ENCODE measurements at regions not wholly inside any gene's neighbourhood (a gene's known extent, or its start where the extent isn't known, plus 50 kb on each side); places are given as distances from the start of the nearest gene placed in this dataset.

DNA sequence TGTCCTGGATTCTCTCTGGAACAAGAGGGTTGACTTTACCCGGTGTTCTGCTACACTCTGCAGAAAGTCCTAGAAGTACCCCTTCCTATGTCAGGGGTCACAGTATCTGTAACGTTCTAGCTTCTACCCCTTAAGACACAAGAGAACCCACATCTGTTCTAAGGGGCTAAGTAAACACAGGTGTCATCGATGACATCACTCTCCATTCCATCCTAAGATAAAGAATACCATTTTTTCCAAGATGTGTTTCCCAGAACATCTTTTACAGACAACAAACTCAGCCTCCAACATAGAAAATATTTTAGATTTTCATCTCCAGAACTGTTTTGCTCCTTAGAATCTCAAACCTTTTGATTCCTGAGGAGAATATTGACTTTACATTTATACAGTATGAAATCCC, 239.1 kb downstream of the TRIB2 start:
- DNase-seq, result no peak
- Mint-ChIP-seq H3K9me3 (no peaks in the 10 kb centered on the region), H3K36me3 (ENCODE audit: insufficient read depth in 2 of 2) (peaks cover 0 to 5% of the 10 kb centered on the region in 2 donors), H3K4me3 (no peak overlapping the region), H3K27ac (no peak overlapping the region), H3K27me3 (ENCODE audit: low read depth) (peaks cover 23% of the 10 kb centered on the region), H3K4me1 (ENCODE audit: low read depth) (peaks cover 17% of the 10 kb centered on the region)
- no peak for ATAC-seq (replicated peaks in 1 of 2)

DNA sequence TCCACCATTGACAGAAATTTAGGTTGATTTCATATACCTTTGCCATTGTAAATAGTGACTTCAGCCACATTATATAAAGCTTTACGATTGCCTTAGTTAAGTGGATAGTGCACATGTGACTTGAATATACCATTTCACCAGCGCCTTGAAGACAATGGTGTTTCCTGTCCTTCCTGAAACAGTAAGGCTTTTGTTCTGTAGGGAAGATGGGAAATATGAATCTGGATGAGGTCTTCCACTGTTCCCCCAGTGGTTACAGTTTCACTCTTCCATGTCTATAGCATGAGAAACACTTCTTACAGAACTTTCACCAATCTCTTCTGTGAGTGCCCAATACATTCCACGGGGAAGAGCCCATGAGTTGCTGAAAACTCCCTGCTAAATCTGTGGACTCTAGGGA, 240.5 kb downstream of the TRIB2 start:
- Mint-ChIP-seq H3K9me3 (no peaks in the 10 kb centered on the region), H3K27ac (no peak overlapping the region), H3K36me3 (ENCODE audit: insufficient read depth in 2 of 2) (peaks cover 0 to 5% of the 10 kb centered on the region in 2 donors), H3K4me1 (ENCODE audit: low read depth) (peaks cover 8% of the 10 kb centered on the region), H3K27me3 (ENCODE audit: low read depth) (peaks cover 25% of the 10 kb centered on the region), H3K4me3 (no peak overlapping the region)
- DNase-seq, result no peak
- no peak for ATAC-seq (replicated peaks in 1 of 2)

DNA sequence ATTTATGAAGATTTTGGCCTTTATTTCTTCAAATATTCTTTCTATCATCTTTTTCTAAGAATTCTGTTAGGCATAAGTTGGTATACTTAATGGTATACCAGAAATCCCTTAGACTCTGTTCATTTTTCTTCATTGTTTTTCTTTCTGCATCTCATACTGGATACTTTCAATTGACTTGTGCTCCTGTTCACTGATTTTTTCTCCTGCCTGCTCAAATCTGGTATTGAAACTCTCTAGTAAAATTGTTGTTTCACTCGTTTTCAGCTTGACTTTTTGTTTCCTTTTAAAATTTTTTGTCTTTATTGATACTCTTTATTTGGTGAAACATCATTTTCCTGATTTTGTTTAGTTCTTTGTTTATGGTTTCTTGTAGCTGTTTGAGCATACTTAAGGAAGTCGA, 243.2 kb downstream of the TRIB2 start:
- Mint-ChIP-seq H3K4me3 (no peak overlapping the region), H3K27me3 (ENCODE audit: low read depth) (peaks cover 29% of the 10 kb centered on the region), H3K4me1 (ENCODE audit: low read depth) (peaks cover 4% of the 10 kb centered on the region), H3K9me3 (no peaks in the 10 kb centered on the region), H3K36me3 (ENCODE audit: insufficient read depth in 2 of 2) (peaks cover 0 to 5% of the 10 kb centered on the region in 2 donors), H3K27ac (no peak overlapping the region)
- DNase-seq (no peak), ATAC-seq (replicated peaks in 1 of 2) (no peak)

DNA sequence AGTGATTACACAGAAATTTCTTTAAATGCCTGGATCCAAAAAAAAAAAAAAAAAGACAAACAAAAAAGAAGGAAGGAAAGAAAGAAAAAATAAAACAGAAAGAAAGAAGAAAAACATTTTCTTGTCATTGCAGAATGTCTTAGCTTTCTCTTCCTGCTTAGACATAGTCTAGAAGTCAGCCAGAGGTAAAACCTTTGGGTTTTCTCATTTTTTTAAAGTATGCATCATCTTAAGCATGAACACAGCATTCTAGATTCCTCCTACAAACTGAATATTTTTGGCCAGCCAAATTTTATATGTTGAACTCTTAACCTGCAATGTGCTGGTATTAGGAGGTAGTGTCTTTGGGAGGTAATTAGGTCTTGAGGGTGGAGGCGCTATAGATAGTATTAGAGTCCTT, 243.9 kb downstream of the TRIB2 start:
- Mint-ChIP-seq H3K4me3 (no peak overlapping the region), H3K9me3 (no peaks in the 10 kb centered on the region), H3K27me3 (ENCODE audit: low read depth) (peaks cover 29% of the 10 kb centered on the region), H3K4me1 (ENCODE audit: low read depth) (peaks cover 11% of the 10 kb centered on the region), H3K36me3 (ENCODE audit: insufficient read depth in 2 of 2) (peaks cover 0 to 5% of the 10 kb centered on the region in 2 donors), H3K27ac (no peak overlapping the region)
- DNase-seq (no peak), ATAC-seq (replicated peaks in 1 of 2) (no peak)

DNA sequence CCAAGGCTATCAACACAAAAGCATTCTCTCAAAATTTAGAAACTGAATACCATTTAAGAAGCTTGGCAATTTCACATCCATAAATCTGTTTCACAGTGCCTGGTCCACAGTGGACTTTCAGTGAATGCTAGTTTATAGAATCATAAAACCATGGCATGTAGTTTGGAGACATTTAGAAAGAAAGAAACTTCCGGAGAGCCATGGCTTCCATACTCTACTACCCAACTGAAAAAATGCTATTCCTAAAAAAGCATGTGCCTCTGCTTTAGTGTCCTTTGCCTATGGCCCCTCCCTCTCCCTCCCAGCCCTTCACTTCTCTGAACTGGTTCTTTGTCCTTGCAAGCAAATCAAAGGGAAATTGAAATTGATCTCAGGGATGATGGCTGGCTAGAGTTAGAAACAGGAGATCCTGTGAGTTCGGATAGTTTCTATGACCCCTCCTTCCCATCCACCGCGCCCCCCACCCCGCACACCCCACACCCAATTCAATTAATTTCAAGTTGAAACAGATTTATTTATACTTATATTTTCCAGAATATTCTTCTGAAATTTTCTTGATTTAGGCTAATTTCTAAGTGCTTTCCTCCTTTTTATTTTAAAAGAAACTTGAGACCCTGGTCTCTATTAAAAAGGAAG, 248.3 kb downstream of the TRIB2 start:
- H3K27ac Mint-ChIP-seq, result peak overlapping the region; percentile 30
- peak overlapping the region in 1 of 2 donors; percentile 12 for H3K4me3 Mint-ChIP-seq
- no peak for DNase-seq
- ATAC-seq (replicated peaks in 1 of 2), result no peak
- H3K9me3 Mint-ChIP-seq, result no peaks in the 10 kb centered on the region
- peaks cover 0 to 4% of the 10 kb centered on the region in 2 donors for H3K36me3 Mint-ChIP-seq (ENCODE audit: insufficient read depth in 2 of 2)
- H3K27me3 Mint-ChIP-seq (ENCODE audit: low read depth), result peaks cover 46% of the 10 kb centered on the region
- peaks cover 17% of the 10 kb centered on the region for H3K4me1 Mint-ChIP-seq (ENCODE audit: low read depth)

DNA sequence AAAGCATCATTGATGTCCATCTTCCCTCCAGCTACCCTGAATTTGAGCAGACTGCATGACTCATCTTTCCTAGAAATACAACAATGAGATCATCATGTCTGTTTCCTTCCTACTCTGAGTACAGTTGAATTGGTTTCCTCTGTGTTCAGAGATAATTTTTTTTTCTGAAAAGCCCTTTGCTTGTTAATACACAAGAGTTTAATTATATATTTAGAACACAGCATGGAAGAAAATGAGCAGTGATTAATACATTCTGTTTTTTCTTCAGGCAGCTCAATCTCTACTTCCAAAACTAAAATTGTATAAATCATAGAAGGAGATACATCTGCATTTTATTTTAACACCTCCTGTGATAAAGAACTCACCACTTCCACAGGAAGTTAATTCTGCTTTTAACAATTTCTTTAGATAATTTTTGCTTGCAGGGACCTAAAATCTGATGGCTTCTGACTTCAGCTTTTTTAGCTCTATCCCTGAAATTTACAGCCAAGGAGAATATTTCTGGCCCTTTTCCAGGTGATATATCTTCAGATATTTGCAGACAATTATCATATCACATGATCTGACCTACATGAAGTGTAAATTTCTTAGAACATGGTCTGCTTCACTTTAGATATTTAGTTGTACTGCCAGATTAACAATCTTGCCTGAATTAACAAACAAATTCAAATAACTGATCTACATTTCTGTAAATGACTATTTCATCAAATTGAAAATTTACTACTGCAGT, 249.0 kb downstream of the TRIB2 start:
- peaks cover 46% of the 10 kb centered on the region for H3K27me3 Mint-ChIP-seq (ENCODE audit: low read depth)
- H3K9me3 Mint-ChIP-seq, result no peaks in the 10 kb centered on the region
- peak overlapping the region; percentile 30 for H3K27ac Mint-ChIP-seq
- H3K4me3 Mint-ChIP-seq, result peak overlapping the region; percentile 2 to 12
- DNase-seq (no peak), ATAC-seq (replicated peaks in 1 of 2) (peak; percentile 79 to 87)
- no peaks in the 10 kb centered on the region for H3K36me3 Mint-ChIP-seq (ENCODE audit: insufficient read depth in 2 of 2)
- peaks cover 17% of the 10 kb centered on the region for H3K4me1 Mint-ChIP-seq (ENCODE audit: low read depth)

DNA sequence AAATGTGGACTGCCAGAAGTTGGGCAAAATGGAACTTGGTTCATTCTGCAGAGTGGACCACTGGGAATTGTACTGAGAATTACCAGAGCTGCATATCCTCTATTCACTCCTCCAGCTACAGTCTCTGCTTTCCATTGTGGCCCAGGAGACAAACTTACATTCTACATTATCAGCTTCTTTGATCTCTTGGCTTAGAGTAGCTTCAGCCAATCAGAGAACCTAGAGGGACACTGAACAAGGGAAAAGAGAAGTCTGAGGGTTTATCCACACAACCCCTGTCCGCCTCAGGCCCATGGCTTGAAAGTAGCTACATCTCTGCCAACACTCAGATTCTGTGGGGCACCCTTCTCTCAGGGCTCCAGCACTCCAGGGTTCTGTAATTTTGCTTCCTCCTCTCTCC, 251.1 kb downstream of the TRIB2 start:
- H3K4me3 Mint-ChIP-seq, result no peak overlapping the region
- H3K9me3 Mint-ChIP-seq, result no peaks in the 10 kb centered on the region
- H3K27ac Mint-ChIP-seq, result no peak overlapping the region
- no peak for ATAC-seq (replicated peaks in 1 of 2)
- H3K4me1 Mint-ChIP-seq (ENCODE audit: low read depth), result peaks cover 17% of the 10 kb centered on the region
- DNase-seq, result no peak
- peaks cover 41% of the 10 kb centered on the region for H3K27me3 Mint-ChIP-seq (ENCODE audit: low read depth)
- H3K36me3 Mint-ChIP-seq (ENCODE audit: insufficient read depth in 2 of 2), result no peaks in the 10 kb centered on the region

DNA sequence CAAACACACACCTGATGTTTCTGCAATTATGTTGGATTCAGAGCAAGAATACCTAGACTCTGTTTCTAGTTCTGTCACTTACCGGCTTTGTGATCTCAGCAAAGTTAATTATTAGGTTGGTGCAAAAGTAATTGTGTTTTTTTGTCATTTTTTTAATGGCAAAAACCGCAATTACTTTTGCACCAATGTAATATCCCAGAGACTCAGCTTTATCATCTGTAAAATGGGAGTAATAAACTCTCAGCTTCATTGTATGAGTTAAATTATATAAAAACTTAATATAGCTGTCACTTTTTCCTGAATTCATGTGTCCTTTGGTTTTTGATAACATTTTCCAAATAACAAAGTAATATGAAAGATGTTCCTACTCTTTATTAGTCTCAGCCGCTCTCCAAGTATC, 251.7 kb downstream of the TRIB2 start:
- H3K9me3 Mint-ChIP-seq, result no peaks in the 10 kb centered on the region
- H3K27me3 Mint-ChIP-seq (ENCODE audit: low read depth), result peaks cover 38% of the 10 kb centered on the region
- DNase-seq, result no peak
- no peaks in the 10 kb centered on the region for H3K36me3 Mint-ChIP-seq (ENCODE audit: insufficient read depth in 2 of 2)
- H3K4me1 Mint-ChIP-seq (ENCODE audit: low read depth), result peaks cover 17% of the 10 kb centered on the region
- H3K27ac Mint-ChIP-seq, result no peak overlapping the region
- no peak for ATAC-seq (replicated peaks in 1 of 2)
- no peak overlapping the region for H3K4me3 Mint-ChIP-seq

DNA sequence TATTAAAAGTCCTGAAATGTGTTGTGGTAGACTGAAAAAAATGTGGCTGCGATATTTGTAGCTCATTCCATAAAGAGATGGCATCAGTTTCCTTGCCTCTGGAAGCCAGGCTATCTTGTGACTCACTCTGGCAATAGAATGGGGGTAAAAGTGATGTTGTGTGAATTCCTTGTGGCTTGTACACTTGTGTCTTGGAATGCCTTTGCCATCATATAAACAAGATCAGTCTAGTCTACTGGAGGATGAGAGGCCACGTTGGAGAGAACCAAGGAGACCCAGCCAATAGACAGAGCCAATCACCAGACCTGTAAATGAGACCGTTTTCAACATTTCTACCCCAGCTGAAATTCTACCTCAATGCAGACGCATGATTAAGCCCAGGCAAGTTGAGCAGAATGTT, 254.1 kb downstream of the TRIB2 start:
- DNase-seq, result no peak
- Mint-ChIP-seq H3K36me3 (ENCODE audit: insufficient read depth in 2 of 2) (no peaks in the 10 kb centered on the region), H3K27me3 (ENCODE audit: low read depth) (peaks cover 34% of the 10 kb centered on the region), H3K4me1 (ENCODE audit: low read depth) (peaks cover 4% of the 10 kb centered on the region), H3K4me3 (no peak overlapping the region), H3K27ac (no peak overlapping the region), H3K9me3 (no peaks in the 10 kb centered on the region)
- ATAC-seq (replicated peaks in 1 of 2), result no peak

DNA sequence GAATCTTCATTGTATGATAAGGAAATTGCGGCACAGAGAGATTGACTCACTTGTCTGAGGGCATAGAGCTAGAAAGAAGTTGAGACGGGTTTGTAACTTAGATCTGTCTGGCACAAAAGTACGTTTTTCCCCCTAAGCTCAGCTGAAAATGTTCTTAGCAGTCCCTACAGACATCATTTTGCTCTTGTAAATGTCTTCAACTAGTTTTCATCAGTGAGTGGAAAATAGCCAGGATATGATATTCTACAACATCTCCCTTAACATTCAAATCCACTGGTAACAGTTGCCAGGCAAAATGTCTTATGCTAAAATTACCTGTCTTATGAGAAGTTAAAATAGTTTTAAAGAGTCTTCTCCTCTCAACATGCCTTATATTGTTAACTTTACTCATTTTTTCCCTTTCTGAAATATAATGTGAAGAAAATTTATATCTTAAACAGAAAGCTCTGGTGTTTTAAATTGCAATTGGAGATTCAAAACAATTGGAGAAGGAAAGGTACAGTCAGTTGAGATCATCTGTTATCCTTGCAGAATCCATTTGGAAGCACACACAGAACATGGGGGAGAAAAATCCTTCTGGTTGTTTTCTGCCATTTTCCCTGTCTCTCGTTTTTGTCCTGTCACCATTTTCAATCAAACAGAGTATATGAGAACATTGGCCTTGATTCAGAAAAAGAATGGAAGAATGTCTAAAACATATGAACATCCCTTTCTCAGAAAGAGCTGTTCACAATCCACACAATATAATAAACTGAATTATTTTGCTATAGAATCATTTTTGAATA, 255.0 kb downstream of the TRIB2 start:
- no peaks in the 10 kb centered on the region for H3K36me3 Mint-ChIP-seq (ENCODE audit: insufficient read depth in 2 of 2)
- peaks cover 34% of the 10 kb centered on the region for H3K27me3 Mint-ChIP-seq (ENCODE audit: low read depth)
- DNase-seq (no peak), ATAC-seq (replicated peaks in 1 of 2) (no peak)
- no peak overlapping the region for H3K4me3 Mint-ChIP-seq
- no peaks in the 10 kb centered on the region for H3K9me3 Mint-ChIP-seq
- no peaks in the 10 kb centered on the region for H3K4me1 Mint-ChIP-seq (ENCODE audit: low read depth)
- no peak overlapping the region for H3K27ac Mint-ChIP-seq

DNA sequence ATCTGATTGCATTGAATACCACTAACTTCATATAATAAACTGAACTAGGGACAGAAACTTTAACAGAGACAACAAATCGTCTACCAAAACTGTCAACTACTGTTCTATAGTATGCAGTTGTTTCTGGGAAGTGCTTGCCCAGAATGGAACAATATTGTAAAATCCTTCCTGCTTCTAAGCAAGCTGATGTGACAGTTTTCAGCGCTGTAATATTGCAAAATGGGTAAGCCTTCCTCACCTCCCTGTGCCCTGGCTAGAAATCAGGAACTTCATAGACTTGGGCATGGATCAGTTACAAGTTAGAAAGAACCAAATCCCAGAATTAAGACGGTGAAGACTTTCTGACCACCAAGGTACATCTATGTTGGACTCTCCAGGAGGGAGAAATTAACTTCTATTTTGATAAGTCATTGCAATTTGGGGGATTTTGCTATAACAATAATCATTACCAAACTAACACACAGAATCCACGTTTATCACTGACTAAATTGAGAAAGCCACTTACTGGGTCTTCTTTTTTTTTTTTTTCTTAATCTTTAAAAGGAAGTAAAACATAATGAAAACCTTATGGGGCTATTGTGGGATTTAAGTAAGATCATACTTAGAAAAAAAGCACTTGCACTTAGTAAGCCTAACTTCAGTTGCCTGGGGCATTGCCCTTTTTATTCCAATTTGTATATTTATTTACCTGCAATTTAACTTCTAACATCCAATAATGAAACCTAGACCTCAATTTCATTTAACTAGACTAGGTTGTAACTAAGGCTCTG, 261.5 kb downstream of the TRIB2 start:
- Mint-ChIP-seq H3K9me3 (no peaks in the 10 kb centered on the region), H3K27me3 (ENCODE audit: low read depth) (peaks cover 10% of the 10 kb centered on the region), H3K4me3 (no peak overlapping the region), H3K27ac (no peak overlapping the region), H3K4me1 (ENCODE audit: low read depth) (no peaks in the 10 kb centered on the region), H3K36me3 (ENCODE audit: insufficient read depth in 2 of 2) (no peaks in the 10 kb centered on the region)
- no peak for DNase-seq
- no peak for ATAC-seq (replicated peaks in 1 of 2)

DNA sequence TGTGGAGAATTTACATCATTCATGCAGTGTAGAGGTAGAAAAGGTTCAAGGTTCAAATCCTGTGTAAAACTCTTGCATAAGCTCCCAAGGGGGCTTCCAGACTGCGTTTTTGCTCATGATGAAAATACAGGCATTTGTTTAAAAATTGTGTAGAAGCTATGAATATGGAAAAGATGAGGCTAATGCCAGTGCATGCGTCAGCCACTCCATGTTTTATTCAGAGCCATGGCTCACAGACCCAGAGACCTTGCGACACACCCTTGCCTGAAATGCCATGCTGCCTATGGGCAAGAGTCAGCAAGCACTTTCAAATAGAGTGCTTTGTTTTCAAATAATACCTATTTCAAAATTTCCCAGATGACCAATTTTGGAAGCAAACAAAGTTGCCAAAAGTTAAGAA, 262.3 kb downstream of the TRIB2 start:
- Mint-ChIP-seq H3K4me1 (ENCODE audit: low read depth) (no peaks in the 10 kb centered on the region), H3K27ac (no peak overlapping the region), H3K9me3 (no peaks in the 10 kb centered on the region), H3K27me3 (ENCODE audit: low read depth) (peaks cover 10% of the 10 kb centered on the region), H3K4me3 (no peak overlapping the region), H3K36me3 (ENCODE audit: insufficient read depth in 2 of 2) (no peaks in the 10 kb centered on the region)
- ATAC-seq (replicated peaks in 1 of 2), result no peak
- no peak for DNase-seq

DNA sequence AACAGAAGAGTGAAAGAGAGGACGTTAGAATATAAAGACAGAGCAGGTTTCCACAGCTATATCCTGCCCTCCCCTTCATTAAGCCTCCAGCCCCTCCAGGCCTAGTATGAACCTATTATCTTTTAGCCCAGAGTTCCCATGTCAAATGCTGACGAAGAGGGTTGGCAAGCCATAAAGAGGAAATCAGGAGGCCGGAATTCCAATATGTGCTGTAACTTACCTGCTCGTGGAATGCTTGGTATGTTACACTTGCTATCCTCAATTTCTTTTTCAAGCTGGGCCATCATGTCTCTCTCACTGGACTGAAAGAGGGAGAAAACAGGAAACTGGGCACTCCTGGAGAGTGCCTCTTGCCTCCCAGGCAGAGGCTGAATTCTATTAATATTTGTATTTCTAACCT, 264.1 kb downstream of the TRIB2 start:
- no peak overlapping the region for H3K4me3 Mint-ChIP-seq
- no peak for DNase-seq
- H3K4me1 Mint-ChIP-seq (ENCODE audit: low read depth), result no peaks in the 10 kb centered on the region
- H3K9me3 Mint-ChIP-seq, result no peaks in the 10 kb centered on the region
- H3K27me3 Mint-ChIP-seq (ENCODE audit: low read depth), result peaks cover 10% of the 10 kb centered on the region
- H3K36me3 Mint-ChIP-seq (ENCODE audit: insufficient read depth in 2 of 2), result no peaks in the 10 kb centered on the region
- no peak for ATAC-seq (replicated peaks in 1 of 2)
- no peak overlapping the region for H3K27ac Mint-ChIP-seq
